ENCODE measurements at regions not wholly inside any gene's neighbourhood (a gene's known extent, or its start where the extent isn't known, plus 50 kb on each side); places are given as distances from the start of the nearest gene placed in this dataset.

DNA sequence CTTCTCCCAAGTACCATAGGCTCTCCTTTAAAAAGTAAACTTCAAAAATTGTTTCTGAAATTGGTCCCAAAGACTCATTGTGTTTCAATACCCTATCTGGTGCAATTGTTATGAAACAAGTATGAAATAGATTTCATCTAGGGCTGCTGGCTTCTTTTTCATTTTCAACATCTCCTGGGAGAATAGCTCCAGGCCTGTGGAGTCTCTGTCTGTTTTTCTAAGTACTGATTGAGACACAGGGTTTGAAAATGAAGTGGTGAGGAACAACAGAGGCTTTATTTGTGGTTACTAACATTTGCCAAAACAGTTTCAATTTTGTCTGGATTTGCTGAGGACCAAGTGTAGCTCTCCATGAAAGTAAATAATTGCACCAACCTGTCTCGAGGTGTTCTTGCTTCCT lies 315.9 kb upstream of the LRATD1 start:
- DNase-seq, result no peak

GRCh38 chr2:14321357-14321756 lies 311.2 kb upstream of the LRATD1 start:
- no peak for DNase-seq

DNA sequence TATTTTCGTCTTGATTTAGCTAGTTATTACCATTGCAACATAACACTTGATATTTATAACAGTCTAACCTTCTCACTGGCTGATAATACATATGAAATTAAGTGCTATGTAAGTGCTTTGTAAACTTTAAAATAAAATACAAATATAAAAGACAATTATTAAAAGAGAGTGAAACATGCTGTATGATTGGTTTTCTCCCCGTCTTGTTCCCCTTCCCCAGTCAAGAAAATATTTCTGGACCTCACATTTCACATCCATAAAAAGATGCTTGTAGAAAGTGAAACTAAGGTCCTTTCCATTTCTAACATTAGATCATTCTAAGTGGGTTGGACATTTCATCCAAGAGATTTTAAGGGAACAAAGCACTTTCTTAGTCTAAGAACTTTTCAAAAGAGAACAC lies 310.2 kb upstream of the LRATD1 start:
- no peak for DNase-seq

DNA sequence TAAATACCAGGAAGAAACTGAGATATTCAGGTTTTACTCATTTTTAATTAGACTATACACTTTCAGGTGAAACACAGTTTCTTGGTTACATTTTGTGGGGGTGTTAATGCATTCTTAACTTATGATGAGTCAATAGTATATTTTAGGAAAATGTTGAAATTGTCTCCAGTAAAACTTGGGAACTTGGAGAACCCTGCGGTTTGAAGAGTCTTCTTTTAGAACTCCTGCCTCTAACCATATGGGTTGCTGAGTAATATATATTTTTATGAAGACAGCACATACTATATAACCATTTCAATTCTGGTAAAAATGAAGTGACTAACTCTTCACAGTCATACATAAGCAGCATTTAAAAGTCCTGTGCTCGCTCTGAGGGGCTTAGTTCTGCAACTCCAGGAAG lies 308.2 kb upstream of the LRATD1 start:
- no peak for DNase-seq

DNA sequence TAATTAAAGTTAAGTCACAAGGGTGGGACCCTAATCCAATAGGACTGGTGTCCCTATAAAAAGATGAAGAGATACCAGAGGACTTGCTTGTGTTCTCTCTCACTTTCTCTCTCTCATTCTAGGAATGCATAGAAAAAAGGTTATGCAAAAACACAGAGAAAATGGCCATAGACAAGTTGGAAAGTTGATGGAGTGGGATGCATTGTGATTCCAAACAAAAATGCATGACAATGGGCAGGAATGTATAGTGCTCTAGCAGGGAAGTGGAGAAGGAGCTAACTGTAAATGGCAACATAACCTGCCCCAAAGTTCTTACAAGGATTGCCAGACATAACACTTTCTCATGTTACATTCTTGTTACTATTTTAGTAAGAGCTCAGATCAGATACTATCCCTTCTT lies 301.6 kb upstream of the LRATD1 start:
- DNase-seq, result no peak

DNA sequence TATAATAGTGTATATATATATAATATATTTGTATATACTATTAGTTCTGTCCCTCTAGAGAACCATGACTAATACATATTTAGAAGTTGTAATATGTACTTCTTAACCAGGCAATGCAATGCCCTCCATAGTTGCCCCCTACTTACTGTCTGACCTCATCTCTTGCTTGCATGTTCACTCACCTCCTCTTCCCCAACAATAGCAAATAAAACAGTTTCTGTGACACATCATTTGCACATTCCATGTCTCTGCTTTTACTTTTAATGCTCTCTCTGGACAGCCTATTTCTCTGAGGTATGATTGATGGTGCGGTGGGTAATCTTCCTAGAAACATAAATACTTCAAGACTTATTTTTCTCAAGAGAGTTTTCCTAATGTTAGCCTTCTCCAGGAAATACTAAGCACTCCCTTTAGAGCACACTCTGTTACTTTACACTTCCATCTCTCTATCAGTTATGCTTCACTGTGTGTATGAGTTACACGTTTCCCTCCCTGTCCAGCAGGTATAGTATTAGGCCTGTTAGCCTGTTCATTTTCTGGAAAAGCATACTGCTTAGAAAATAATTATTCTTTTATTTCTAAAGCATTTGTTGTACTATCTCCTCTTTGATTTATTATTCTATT lies 295.6 kb upstream of the LRATD1 start:
- DNase-seq, result no peak

DNA sequence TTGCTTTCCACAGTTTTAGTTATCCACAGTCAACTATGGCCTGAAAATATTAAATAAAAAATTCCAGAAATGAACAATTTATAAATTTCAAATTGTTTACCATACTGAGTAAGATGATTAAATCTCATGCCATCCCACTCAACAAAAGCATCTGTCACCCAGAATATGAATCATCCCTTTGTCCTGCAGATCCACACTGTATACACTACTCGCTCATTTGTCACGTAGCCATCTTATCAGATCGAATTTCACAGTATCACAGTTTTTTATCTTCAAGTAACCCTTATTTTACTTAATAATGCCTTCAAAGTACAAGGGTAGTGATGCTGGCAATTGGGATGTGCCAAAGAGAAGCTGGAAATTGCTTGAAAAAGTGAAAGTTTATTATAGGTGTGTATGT lies 291.8 kb upstream of the LRATD1 start:
- no peak for DNase-seq

GRCh38 chr2:14342313-14342712 lies 290.2 kb upstream of the LRATD1 start:
- DNase-seq, result no peak

DNA sequence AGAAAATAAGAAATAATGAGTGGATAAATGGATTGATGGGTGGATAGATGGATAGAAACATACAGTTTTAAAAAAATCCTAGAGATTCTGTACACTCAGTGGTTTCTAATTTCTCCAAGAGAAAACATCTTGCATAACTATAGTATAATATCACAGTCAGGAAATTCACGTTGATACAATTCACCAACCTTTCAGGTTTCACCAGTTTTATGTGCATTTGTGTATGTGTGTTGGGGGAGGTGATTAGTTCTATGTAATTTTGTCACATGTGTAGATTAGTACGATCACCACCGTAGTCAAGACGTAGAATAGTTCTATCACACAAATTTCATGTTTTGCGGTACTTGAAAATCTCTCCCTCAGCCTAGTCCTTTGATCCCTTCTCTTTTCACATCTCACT lies 288.2 kb upstream of the LRATD1 start:
- no peak for DNase-seq

- DNase-seq, result no peak
These were observed 284.3 kb upstream of the LRATD1 start for GRCh38 chr2:14348247-14348646.

GRCh38 chr2:14350856-14351255 lies 281.7 kb upstream of the LRATD1 start:
- no peak for DNase-seq

DNA sequence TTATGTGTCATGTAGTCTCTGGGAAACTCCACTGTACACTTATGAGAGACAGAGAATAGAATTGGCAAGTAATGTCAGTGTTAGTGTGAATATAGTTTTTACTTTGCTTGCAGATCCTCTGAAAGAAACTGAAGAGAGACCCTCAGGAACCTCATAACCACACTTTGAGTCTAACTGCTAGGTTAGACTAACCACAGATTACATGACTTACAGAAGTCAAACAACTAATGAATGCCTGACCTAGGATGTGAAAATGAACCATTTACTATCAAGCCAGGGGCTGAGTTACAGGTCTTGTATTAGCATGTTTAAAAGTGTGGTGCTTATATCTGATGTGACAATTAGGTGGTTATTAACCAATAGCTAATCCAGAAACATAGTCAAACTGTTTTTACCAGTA lies 280.4 kb upstream of the LRATD1 start:
- no peak for DNase-seq

DNA sequence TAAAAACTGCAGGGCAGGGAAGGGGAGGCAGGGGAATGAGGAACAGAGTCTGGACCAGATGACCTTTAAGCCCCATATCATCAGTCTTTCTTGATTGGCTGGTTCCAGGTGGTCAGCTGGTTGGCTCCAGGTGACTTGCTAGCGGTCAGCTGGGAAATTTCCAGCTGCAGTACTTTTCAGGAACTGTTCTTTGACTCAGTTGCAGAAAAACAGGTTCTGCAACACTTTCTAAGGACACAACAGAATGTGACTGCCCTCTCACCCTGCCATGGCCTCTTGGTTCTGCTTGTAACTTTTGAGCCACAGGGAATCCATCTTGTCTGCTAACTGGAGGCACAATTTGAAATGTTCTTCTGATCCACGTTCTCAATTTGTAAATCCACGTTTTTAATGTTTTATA lies 278.3 kb upstream of the LRATD1 start:
- no peak for DNase-seq

DNA sequence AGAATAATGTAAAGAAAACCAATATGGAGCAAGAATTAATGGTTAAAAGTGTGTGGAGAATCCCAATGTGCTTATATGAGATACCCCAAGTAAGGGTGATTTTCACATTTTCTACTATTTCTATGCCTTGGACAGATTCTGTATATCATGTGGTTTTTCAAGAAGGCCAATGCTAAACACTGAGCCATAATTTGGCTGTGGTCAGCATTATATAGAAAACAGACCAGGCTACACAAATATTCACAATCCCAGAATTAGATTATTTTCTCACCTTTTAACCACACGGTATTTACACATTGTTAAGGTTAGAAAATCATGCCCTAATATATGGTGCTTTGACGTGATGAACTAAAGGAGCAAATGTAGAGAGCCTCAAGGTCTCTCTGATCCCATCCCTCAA lies 277.4 kb upstream of the LRATD1 start:
- DNase-seq, result no peak

GRCh38 chr2:14358339-14358738 lies 274.2 kb upstream of the LRATD1 start:
- no peak for DNase-seq

GRCh38 chr2:14358774-14359173 lies 273.7 kb upstream of the LRATD1 start:
- DNase-seq, result no peak

- DNase-seq, result no peak
These were observed 269.4 kb upstream of the LRATD1 start for GRCh38 chr2:14363137-14363536.

DNA sequence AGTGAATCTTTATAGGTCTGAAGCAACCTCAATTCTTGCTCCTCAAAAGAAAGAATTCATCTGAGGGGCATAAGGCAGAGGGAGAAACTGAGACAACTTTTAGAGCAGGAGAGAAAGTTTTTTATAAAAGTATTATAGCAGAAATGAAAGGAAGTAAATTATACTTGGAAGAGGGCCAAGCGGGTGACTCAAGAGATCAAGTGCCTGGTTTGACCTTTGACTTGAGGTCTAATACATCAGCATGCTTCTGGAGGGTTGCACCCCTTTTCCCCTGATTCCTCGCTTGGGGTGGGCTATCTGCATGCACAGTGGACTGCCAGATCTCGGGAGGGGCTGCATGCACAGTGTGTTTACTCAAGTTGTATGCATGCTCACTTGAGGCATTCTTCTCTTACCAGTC lies 268.5 kb upstream of the LRATD1 start:
- DNase-seq, result no peak

DNA sequence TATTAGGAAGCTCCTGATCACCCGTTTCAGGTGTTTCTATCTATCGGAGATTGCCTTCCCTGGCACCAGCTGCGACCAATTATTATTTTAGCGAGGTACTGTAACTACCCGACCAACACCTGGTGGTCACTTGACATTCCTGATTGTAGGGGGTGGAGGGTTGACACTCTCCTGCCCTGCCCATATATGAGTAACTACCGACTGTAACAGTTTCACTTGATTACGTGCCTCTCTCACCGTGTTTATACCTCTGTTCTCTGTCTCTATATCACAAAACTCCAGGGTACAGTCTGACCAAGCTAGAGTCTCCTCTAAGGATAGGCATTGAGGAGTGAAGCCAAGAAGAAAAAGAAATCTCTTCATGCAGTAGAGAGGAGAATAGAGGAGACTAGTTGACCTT lies 268.0 kb upstream of the LRATD1 start:
- DNase-seq, result no peak

DNA sequence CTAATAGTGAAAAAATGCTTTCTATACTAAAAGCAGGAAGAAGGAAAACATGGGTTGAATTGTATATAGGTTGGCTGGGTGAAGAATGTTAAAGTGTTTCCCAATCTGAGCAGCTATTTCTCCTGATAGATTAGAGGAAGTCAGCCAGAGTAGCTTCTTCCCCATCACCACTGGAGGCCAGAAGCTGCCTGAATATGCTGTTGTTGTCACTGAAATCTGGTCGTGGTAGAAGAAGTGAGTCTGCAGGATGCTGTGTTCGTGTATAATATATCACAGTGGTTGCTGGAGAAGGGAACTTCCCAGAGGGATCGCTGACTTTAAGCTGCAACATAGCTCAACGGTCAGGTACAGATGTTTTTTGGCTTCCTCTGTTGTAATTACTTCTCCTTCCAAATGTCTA lies 247.5 kb upstream of the LRATD1 start:
- DNase-seq, result no peak

DNA sequence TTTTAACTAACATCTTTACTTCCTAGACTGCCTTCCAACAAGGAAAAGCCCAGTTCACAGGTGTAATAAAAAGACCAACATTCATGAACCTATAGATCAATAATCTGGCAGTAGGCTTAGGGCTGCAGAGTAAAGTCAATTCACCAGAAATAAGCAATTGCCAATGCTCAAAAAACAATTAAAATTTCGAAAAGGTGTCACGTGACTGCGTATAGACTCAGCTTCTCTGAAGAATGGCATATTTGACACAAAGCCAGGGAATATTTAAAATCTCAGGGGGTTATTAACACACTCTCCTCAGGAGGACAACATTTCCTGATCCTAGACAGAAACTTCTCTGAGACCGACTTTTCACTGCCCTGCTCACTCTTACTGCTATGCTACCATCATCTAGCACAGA lies 245.2 kb upstream of the LRATD1 start:
- DNase-seq, result no peak

- DNase-seq, result no peak
These were observed 243.8 kb upstream of the LRATD1 start for GRCh38 chr2:14388724-14389123.

- DNase-seq, result no peak
These were observed 235.9 kb upstream of the LRATD1 start for GRCh38 chr2:14396533-14397083.

DNA sequence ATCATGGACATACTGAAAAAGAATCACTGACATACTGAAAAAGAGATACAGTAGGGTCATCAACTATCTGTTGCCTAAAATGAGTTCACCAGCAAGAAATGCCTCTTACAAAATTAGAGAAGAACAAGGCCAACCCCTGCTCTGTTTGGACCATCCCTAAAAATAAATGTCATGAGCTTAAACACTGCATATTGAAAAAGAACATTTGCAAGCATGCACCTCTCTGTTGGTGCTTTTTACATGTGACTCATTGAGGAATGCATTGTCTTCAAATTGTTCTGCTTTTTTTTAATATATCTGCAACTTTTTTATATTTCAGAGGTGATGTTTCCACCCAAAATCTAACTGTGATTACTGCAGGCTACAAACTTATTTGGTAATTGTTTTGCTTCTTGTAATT lies 233.9 kb upstream of the LRATD1 start:
- DNase-seq, result no peak

DNA sequence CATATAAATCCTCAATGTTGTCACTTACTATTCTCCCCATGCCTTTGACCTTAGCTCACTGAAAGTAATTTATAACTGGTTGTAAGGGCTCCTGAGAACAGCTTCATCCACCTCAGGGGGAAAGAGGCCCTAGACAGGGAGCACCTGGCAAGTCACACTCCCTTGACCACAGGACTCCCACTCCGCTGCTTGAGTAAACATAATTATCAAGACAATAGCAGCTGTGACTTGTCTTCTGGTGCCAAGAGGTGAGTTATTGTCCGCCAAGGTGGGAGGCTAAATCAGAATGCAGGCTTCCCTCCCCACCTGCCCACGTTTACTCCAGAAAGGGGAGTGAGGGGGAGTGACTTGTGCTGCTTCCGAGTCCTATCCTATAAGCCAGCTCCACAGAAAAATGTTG lies 230.6 kb upstream of the LRATD1 start:
- no peak for DNase-seq

DNA sequence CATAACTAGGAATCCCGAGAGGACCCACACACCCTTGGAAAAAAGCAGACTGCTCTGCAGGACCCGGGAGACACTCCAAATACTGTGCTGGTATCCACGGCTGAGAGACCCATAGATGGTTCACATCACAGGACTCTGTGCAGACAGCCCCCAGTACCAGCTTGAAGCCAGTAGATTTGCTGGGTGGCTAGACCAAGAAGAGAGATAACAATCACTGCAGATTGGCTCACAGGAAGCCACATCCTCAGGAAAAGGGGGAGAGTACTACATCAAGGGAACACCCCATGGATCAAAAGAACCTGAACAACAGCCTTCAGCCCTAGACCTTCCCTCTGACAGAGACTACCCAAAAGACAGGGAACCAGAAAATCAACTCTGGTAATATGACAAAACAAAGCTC lies 223.8 kb upstream of the LRATD1 start:
- no peak for DNase-seq

All from suppressor macrophage treated with lipopolysaccharide for 4 hours (primary cell).